ENCODE measurements at regions not wholly inside any gene's neighbourhood (a gene's known extent, or its start where the extent isn't known, plus 50 kb on each side); places are given as distances from the start of the nearest gene placed in this dataset.

- BruUV-seq (replicated peaks): no TSS peak
- Histone ChIP-seq H3K27me3 (ENCODE audit: insufficient read depth, low read length) (no peaks in the 10 kb centered on the region), H2AFZ (ENCODE audit: low read depth, low read length, poor library complexity, severe bottlenecking) (no peak overlapping the region), H3K4me3 (replicated peaks in 1 of 2; ENCODE audit: low read depth in 1 of 2, low read length in 2 of 2) (no peak overlapping the region), H3K4me2 (ENCODE audit: low read length) (no peak overlapping the region), H4K20me1 (ENCODE audit: insufficient read depth) (no peaks in the 10 kb centered on the region), H3K9me3 (ENCODE audit: control insufficient read depth in 1 of 2, insufficient read depth in 1 of 2, low read depth in 1 of 2, low read length in 2 of 2) (no peaks in the 10 kb centered on the region), H3K9me2 (ENCODE audit: insufficient read depth) (no peaks in the 10 kb centered on the region), H3K27ac (ENCODE audit: low read depth, low read length) (no peak overlapping the region), H3K79me2 (ENCODE audit: insufficient read depth, low read length) (no peaks in the 10 kb centered on the region), H3K9ac (ENCODE audit: low read length) (no peak overlapping the region), H3K36me3 (ENCODE audit: control insufficient read depth in 1 of 2, insufficient read depth in 2 of 2, low read length in 2 of 2) (no peaks in the 10 kb centered on the region), H3K4me1 (ENCODE audit: control insufficient read depth in 1 of 2, insufficient read depth in 2 of 2, low read length in 2 of 2) (peaks cover 0 to 5% of the 10 kb centered on the region in 2 experiments; a peak in 1 of 4 replicates)
- DNase-seq (ENCODE audit: low read depth, low spot score): no peak
- CTCF ChIA-PET: no interaction called here
- RAD21 ChIA-PET (ENCODE audit: low non-redundant PET in 1 of 2, low total read pairs in 2 of 2, uncharacterized antibody in 2 of 2, unreplicated experiment in 2 of 2): no interaction called here
- intact Hi-C loops (cut with micrococcal nuclease): no loop called here
- ATAC-seq: no peak
- no peak for TF ChIP-seq REST (IDR thresholded peaks at IDR 0.05; ENCODE audit: low read depth)
- no peak for TF ChIP-seq ZFX (IDR thresholded peaks at IDR 0.05)
- TF ChIP-seq SRF (IDR thresholded peaks at IDR 0.05; ENCODE audit: low read depth): no peak
- no peak for TF ChIP-seq TCF7L2 (IDR thresholded peaks at IDR 0.05; ENCODE audit: borderline replicate concordance, extremely low read depth, insufficient read depth, insufficient read length)
- no peak for TF ChIP-seq ELF1 (IDR thresholded peaks at IDR 0.05; ENCODE audit: borderline replicate concordance, low read depth)
- no peak for TF ChIP-seq MAX (IDR thresholded peaks at IDR 0.05)
- POLR2A ChIA-PET: no interaction called here
Observed at GRCh38 chr6:156697225-156697830, 79.8 kb upstream of the ARID1B start.
